NCI-H1694 treated with DMSO at 0.1 percent for 48 hours (cell line): ENCODE measurements at regions not wholly inside any gene's neighbourhood (a gene's known extent, or its start where the extent isn't known, plus 50 kb on each side); places are given as distances from the start of the nearest gene placed in this dataset.
"Not testable (repeated sequence)": the region's sequence is repeated elsewhere in the genome, so short reads cannot be mapped to it uniquely, and the experiment has no call there.

Experiments used
- DNase-seq: peaks from one replicate; lab custom pipeline; 2025; lab: John Stamatoyannopoulos, UW

DNA sequence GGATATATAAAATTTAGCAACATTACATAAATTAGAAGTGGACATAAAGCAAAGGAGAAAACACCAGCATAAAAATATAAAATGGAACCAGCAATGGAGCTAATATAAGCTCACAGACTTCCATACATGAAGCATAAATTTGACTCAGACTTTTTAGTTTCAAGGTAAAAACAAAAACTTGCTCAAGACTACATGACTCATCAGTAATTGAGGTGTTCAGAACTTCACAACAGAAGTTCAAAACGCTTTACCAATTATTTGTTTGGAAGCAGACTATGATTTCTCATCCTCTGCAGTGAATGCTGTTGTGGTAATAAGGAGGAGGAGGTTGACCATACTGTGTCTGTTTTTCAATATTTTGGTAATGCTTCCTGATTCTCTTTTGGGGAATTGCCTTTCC is 192.0 kb upstream of the MEIS1 start:
- DNase-seq = not testable (repeated sequence)

DNA sequence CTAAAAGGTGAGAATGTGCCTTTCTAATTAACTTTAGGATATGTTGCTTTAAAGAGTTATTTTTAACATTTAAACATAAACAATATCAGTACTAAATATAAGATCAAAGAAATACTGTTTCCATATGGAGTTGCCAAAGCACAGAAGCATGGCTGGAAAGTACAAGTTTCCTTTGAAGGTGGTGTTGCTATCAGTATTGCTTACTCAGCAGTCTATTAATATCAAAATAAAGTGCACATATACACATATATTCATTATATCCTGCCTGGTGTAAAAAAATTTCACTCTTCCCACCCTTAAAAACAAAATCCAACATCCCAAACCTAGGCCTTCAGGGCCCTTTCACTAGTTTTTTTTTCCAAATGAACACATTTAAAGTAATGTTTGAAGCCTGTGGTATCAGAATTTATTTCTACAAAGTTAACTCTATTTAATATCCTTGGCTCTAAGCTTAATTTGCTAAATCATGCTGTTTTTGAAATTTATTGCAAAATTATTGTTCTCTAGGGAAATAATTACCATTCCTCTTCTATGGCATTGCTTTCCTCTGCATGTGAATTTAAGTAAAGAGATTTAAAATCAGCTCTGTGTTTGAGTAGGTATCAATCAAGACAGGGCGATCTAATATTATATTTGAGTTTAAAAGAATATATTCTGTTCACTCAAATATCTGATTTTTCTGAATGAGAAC is 192.7 kb upstream of the MEIS1 start:
- no peak for DNase-seq

DNA sequence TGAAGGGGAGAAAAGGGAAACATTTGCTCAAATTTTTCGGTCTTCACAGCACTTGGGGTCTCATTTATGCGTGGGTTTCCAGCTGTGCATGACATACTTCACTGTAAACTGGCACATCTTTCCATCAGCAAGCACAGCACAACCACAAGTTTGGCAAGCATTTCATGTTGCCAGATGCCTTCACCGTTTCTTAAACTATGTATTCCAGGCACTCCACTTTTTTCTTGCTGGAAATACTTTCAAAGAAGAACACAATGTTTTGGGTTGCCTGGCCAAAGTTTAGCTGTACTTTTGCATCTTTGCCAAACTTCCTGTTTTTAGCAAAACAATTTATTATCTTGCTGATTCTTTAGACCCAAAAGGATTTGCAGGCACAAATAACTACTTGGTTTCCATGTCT is 194.6 kb upstream of the MEIS1 start:
- DNase-seq = no peak

GRCh38 chr2:66239655-66240054 is 195.3 kb upstream of the MEIS1 start:
- no peak for DNase-seq

GRCh38 chr2:66237803-66238379 is 197.0 kb upstream of the MEIS1 start:
- no peak for DNase-seq

DNA sequence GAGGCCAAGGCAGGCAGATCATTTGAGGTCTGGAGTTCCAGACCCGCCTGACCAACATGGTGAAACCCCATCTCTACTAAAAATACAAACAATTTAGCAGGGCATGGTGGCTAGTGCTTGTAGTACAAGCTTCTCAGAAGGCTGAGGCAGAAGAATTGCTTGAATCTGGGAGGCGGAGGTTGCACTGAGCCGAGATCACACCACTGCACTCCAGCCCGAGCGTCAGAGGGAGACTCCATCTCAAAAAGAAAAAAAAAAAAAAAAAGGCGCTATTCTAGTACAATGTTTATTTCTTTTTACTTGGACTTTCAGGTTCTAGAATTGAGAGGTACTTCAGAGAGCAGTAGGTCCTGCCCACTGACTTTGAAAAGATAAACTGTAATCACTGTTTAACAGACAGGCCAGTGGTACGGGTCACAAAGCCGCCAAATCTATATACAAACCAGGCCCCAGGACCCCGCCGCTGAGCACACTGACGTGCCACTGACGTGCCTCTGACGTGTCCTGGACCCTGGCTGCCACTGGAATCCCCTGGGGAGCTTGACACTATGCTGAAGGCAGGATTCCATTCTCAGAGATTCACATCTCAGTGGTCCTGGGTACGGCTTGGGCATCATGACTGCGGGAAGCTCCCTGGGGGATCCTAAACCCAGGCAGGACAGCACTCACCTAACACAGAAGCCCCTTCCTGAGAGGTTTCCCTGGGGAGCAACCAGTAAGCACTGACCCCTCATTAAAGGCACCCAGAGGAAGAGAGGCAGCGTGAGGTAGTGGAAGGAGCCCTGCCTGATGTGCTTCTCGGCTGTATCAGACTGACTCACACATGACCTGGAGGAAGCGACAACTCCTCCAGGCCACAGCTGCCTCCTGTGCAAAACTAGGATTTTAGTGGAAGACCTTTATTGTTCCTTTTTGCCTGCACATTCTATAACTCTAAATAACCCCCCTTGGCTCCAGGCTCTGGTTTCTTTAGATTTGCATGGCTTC is 197.8 kb upstream of the MEIS1 start:
- no peak for DNase-seq

- no peak for DNase-seq
Measured at GRCh38 chr2:66236067-66236685, 198.7 kb upstream of the MEIS1 start.

DNA sequence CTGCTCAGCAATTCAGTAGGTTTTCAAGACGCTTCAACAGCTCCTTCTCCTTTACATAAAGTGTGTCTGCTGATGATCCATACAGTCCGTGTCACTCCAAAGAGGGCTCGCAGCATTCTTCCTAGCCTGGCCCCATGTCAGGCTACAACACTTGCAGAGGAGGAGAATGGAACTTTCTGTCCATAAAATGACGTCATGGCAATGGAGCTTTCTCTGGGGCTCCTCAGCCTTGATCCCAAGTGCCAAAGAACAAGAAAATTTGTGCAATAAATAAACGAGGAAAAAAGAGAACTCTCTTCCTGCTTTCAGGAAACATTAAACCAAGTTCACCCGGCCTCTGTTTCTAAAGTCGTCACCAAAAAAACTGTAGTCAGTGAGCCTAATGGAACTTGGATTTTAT is 199.5 kb upstream of the MEIS1 start:
- DNase-seq = no peak

- no peak for DNase-seq
Measured at GRCh38 chr2:66233981-66234380, 200.9 kb upstream of the MEIS1 start.

- DNase-seq = no peak
Measured at GRCh38 chr2:66228128-66228547, 206.8 kb upstream of the MEIS1 start.

DNA sequence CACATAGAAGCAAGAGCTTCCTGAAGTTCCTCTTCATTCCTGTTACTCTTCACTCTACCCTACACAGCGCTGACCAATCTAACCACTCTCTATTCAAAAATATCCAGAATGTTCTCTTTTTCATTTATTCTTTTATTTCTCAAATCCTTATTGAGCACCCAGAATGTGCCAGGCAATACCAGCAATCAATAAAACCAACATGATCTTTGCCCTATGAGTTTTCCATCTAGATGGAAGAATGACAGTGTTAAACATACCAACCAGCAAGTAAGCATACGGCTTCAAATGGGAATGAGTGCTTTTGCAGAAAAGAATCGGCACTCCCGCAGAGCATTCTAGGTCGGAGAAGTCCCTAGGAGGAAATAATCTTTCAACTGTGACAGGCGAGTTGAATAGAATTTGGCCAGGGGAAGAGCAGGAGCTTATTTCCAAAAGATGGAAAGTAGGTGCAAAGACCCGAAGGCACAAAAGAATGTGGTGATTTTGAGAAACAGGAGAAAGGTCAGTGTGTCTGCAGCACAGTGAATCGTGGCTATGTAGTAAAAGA is 217.8 kb upstream of the MEIS1 start:
- DNase-seq = no peak

- no peak for DNase-seq
Measured at GRCh38 chr2:66212749-66213148, 222.2 kb upstream of the MEIS1 start.

- no peak for DNase-seq
Measured at GRCh38 chr2:66202586-66202985, 232.3 kb upstream of the MEIS1 start.

DNA sequence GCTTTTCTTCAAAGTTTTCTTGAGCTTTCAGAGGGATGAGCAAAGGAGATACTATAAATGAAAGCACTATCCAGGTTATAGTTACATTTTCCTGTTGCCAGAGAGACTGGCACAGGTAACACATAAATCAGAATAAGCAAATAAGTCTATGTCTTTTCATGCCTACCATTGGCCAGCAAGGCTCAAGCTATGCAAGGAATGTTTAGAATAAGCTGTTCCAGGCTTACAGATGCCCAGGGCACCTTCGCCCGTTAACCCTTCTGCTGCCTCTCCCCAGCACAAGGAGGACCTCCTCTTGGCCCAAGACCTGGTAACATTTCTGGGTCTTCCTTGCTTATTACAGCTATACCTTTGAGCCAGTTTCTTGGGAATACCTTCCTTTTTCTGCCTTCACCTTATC is 233.7 kb upstream of the MEIS1 start:
- DNase-seq = no peak

DNA sequence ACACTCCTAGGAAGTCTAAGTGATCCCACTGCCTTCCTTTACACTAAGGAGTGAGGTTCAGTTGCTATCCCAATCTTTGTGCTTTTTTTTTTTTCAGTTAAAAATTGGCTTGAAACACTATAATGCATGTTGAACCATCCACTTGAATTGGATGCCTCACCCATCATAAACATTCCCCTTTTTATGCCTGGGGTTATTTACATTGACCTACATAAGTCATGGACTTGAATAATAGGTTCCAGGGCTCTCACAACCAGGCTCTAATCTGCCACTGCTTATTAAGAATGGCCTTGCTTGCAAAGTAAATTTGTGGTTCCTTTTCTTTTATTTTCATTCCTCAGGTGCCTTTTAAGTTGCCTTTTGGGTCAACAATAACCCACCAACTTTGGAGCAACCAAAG is 236.1 kb upstream of the MEIS1 start:
- no peak for DNase-seq

DNA sequence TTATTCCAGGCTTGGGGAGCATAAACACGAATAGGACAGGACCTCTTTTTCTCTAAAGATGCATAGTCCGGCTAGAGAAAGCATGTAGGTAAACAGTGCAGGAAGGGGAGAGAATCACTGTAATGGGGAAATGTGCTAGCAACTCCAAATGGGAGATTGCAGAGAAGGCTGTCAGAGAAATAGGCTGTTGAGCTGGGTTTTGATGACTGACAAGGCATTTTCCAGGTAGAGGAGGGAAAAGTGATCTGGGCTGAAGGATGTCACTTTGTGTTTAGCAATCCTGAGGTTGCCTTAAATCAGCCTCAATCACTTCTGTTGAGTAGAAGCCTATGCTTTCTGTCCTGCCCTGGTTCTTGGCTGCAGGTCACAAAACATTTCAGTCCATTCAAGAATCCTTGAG is 242.0 kb upstream of the MEIS1 start:
- DNase-seq = no peak

- no peak for DNase-seq
Measured at GRCh38 chr2:66191311-66191710, 243.6 kb upstream of the MEIS1 start.

DNA sequence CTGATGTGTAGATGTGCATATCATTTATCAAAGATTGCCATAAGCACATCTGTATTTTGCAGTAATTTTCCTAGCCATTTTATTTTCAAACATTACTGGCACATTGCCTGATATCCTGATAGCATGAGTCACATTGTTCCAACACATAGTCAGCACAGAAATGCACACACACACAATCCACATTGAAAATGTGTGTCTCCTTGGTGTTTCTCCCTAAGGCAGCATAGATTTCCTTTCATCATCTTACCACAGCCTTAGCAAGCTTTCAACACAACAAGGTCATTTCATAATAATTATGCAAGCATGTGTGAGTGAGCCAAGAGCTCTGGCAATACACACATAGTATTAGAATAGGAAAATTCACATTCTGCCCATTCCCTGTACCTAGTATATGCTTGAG is 245.4 kb upstream of the MEIS1 start:
- DNase-seq = no peak

DNA sequence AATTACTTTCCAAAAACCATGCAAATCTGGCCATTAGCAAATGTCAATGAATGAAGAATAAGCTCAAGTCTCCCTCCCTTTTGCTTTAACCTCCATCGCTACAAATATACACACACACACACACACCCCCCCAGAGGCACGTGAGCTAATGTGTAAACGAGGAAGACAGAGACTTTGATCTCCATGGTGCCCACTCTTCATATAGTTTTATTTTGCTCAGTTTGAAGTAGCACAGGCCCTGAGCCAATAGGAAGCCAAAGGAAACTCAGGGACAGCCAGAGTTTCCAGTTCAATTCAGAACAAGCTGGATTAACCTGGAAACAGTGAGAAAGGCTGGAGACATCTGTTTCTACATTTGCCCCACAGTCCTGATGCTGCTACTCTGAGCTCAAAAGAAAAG is 248.4 kb upstream of the MEIS1 start:
- no peak for DNase-seq

- no peak for DNase-seq
Measured at GRCh38 chr2:66185497-66186054, 249.3 kb upstream of the MEIS1 start.

- DNase-seq = not testable (repeated sequence)
Measured at GRCh38 chr2:66177128-66177796, 257.7 kb upstream of the MEIS1 start.
